IMR-90 (cell line): ENCODE measurements at regions not wholly inside any gene's neighbourhood (a gene's known extent, or its start where the extent isn't known, plus 50 kb on each side); places are given as distances from the start of the nearest gene placed in this dataset.

Experiments used
- ATAC-seq: fragments of 200-7000 bp; cut with Tn5 transposase; 2 replicates; pipeline ENCODE4 v1.9.1; 2020; ENCODE audit warnings: low read depth, mild to moderate bottlenecking, moderate library complexity
- BruUV-seq: library from RNA; stranded (reverse); fragments of 400-500 nt; replicated peaks from 2 replicates; lab custom pipeline; 2021; lab: Mats Ljungman, UMichigan
- CTCF ChIA-PET: fragments of 300-600 bp; formaldehyde crosslinking; extraction: SDS; loops from one replicate; lab custom pipeline; 2021; ENCODE audit warnings: antibody characterized with exemption; lab: Yijun Ruan, JAX
- POLR2A ChIA-PET: fragments of 300-600 bp; sonication (Branson Sonifier 250); formaldehyde crosslinking; loops from one replicate; lab custom pipeline; 2022; ENCODE audit warnings: antibody characterized with exemption; ENCODE audit not compliant: unreplicated experiment; lab: Charles Lee
- DNase-seq: peaks from one replicate; pipeline ENCODE4 v3.0.0; 2013
- H2AFZ ChIP-seq: replicated peaks from 2 replicates; pipeline ENCODE3; 2013; ENCODE audit warnings: low read length, mild to moderate bottlenecking; ENCODE audit not compliant: poor library complexity
- H2AK5ac ChIP-seq: 2 replicates; pipeline ENCODE4 v1.6.1; 2013; ENCODE audit warnings: low read depth, low read length, inconsistent platforms
- H2AK9ac ChIP-seq: replicated peaks from 2 replicates; pipeline ENCODE3; 2013; ENCODE audit warnings: mild to moderate bottlenecking, low read depth, low read length, moderate library complexity; ENCODE audit not compliant: poor library complexity
- H2BK120ac ChIP-seq: 2 replicates; pipeline ENCODE4 v1.6.1; 2013; ENCODE audit warnings: low read depth, low read length, inconsistent platforms
- H2BK15ac ChIP-seq: 3 replicates; pipeline ENCODE4 v1.6.1; 2013; ENCODE audit warnings: low read depth, low read length, inconsistent platforms
- H2BK20ac ChIP-seq: 2 replicates; pipeline ENCODE4 v1.6.1; 2013; ENCODE audit warnings: low read depth, mild to moderate bottlenecking, inconsistent platforms, low read length, moderate library complexity
- H2BK5ac ChIP-seq: 2 replicates; pipeline ENCODE4 v1.6.1; 2013; ENCODE audit warnings: mild to moderate bottlenecking, low read depth, low read length, inconsistent platforms; ENCODE audit not compliant: poor library complexity, severe bottlenecking
- H3K14ac ChIP-seq: replicated peaks from 2 replicates; pipeline ENCODE4 v1.6.1; 2013; ENCODE audit warnings: low read depth, low read length, inconsistent platforms
- H3K18ac ChIP-seq: 2 replicates; pipeline ENCODE4 v1.6.1; 2013; ENCODE audit warnings: low read depth, low read length, control low read depth
- H3K23ac ChIP-seq: 2 replicates; pipeline ENCODE4 v1.6.1; 2013; ENCODE audit warnings: low read depth, low read length, inconsistent platforms
- H3K27ac ChIP-seq: 2 replicates; pipeline ENCODE4 v1.5.1; 2013; ENCODE audit warnings: mild to moderate bottlenecking, control low read depth, low read length; ENCODE audit not compliant: insufficient read depth
- H3K27me3 ChIP-seq: 2 replicates; pipeline ENCODE4 v1.6.1; 2013; ENCODE audit warnings: low read length; ENCODE audit not compliant: control insufficient read depth, insufficient read depth
- H3K36me3 ChIP-seq: 2 replicates; pipeline ENCODE4 v1.6.1; 2013; ENCODE audit warnings: low read length, mixed read lengths; ENCODE audit not compliant: control insufficient read depth, insufficient read depth
- H3K4ac ChIP-seq: 2 replicates; pipeline ENCODE4 v1.6.1; 2013; ENCODE audit warnings: low read depth, low read length, inconsistent platforms
- H3K4me1 ChIP-seq: 2 replicates; pipeline ENCODE4 v1.6.1; 2013; ENCODE audit warnings: low read length, mixed read lengths; ENCODE audit not compliant: control insufficient read depth, insufficient read depth
- H3K4me2 ChIP-seq: 2 replicates; pipeline ENCODE4 v1.6.1; 2013; ENCODE audit warnings: low read depth, mild to moderate bottlenecking, control low read depth, low read length, moderate library complexity
- H3K4me3 ChIP-seq: 2 replicates; pipeline ENCODE4 v1.5.1; 2013; ENCODE audit warnings: low read depth, mild to moderate bottlenecking, control low read depth, low read length, moderate library complexity; ENCODE audit not compliant: insufficient read depth
- H3K56ac ChIP-seq: 2 replicates; pipeline ENCODE4 v1.6.1; 2013; ENCODE audit warnings: low read length, inconsistent platforms; ENCODE audit not compliant: insufficient read depth; ENCODE audit errors: extremely low read depth
- H3K79me1 ChIP-seq, 2 experiments: 2 replicates each; pipeline ENCODE4 v1.6.1; 2013; ENCODE audit warnings: low read length in 2 of 2, inconsistent platforms in 1 of 2, low read depth in 1 of 2
- H3K9ac ChIP-seq: 2 replicates; pipeline ENCODE4 v1.6.1; 2013; ENCODE audit warnings: low read depth, low read length, control low read depth
- H3K9me1 ChIP-seq: 2 replicates; pipeline ENCODE4 v1.6.1; 2013; ENCODE audit warnings: low read length, inconsistent platforms; ENCODE audit not compliant: insufficient read depth
- H3K9me3 ChIP-seq: 2 replicates; pipeline ENCODE4 v1.6.1; 2013; ENCODE audit warnings: low read length; ENCODE audit not compliant: control insufficient read depth, insufficient read depth
- H4K20me1 ChIP-seq: 2 replicates; pipeline ENCODE4 v1.6.1; 2013; ENCODE audit warnings: low read length, inconsistent platforms; ENCODE audit not compliant: insufficient read depth
- H4K5ac ChIP-seq: 2 replicates; pipeline ENCODE4 v1.6.1; 2013; ENCODE audit warnings: mild to moderate bottlenecking, low read depth, low read length, control low read depth
- H4K8ac ChIP-seq, 2 experiments: 2 replicates each; pipeline ENCODE4 v1.6.1; 2013; ENCODE audit warnings: low read depth in 2 of 2, low read length in 2 of 2, control low read depth in 1 of 2, inconsistent platforms in 1 of 2
- H4K91ac ChIP-seq: 2 replicates; pipeline ENCODE4 v1.6.1; 2013; ENCODE audit warnings: low read depth, low read length, inconsistent platforms; ENCODE audit not compliant: insufficient read depth
- BHLHE40 ChIP-seq: fragments of 150-350 bp; IDR thresholded peaks from 2 replicates; pipeline ENCODE4 v1.6.1; 2016; ENCODE audit warnings: mild to moderate bottlenecking, low read depth, low read length
- FOS ChIP-seq: fragments of 150-350 bp; IDR thresholded peaks from 2 replicates; pipeline ENCODE4 v1.6.1; 2016; ENCODE audit warnings: low read depth, low read length
- MAFK ChIP-seq: IDR thresholded peaks from 2 replicates; pipeline ENCODE4 v1.6.1; 2012; ENCODE audit warnings: low read depth, low read length, improper control_type of control experiment
- MXI1 ChIP-seq: IDR thresholded peaks from 2 replicates; pipeline ENCODE4 v1.6.1; 2012; ENCODE audit warnings: low read depth, mild to moderate bottlenecking, low read length, moderate library complexity, borderline replicate concordance
- NFE2L2 ChIP-seq: fragments of 150-350 bp; IDR thresholded peaks from 2 replicates; pipeline ENCODE4 v1.6.1; 2016; ENCODE audit warnings: low read depth, mild to moderate bottlenecking, low read length
- SMC3 ChIP-seq: fragments of 150-350 bp; IDR thresholded peaks from 2 replicates; pipeline ENCODE4 v1.6.1; 2016; ENCODE audit warnings: low read depth, mild to moderate bottlenecking, antibody characterized with exemption, low read length, moderate library complexity
- WGBS, 2 experiments: methylation state at CpG; one replicate each; pipeline versions ENCODE4 v1.1.5 to v1.1.7; 2013; ENCODE audit warnings: missing lambda C conversion rate in 2 of 2; ENCODE audit not compliant: insufficient read length in 1 of 2; ENCODE audit errors: extremely low coverage in 2 of 2; 5-methylcytosine and 5-hydroxymethylcytosine counted together
- dilution Hi-C: fragments of 300-500 bp; cut with HindIII; formaldehyde crosslinking; loops from one replicate; pipeline ENCODE4 v1.14.3; 2018; ENCODE audit warnings: low sequenced_read_pairs; ENCODE audit not compliant: unreplicated experiment
- in situ Hi-C: fragments of 300-500 bp; cut with MboI; formaldehyde crosslinking; loops from 3 replicates; pipeline ENCODE4 v1.14.3; 2019; ENCODE audit warnings: low sequenced_read_pairs, inconsistent platforms, mixed read lengths
- intact Hi-C: fragments of 100-400 bp; cut with micrococcal nuclease; formaldehyde crosslinking; loops from 2 replicates; pipeline ENCODE4 v1.10.0; 2022
- TF ChIP-seq, protein P1 (sequence below): conservative IDR thresholded peaks from 2 replicates; pipeline ENCODE4 v1.5.1; 2012; ENCODE audit warnings: mild to moderate bottlenecking, low read depth, low read length, improper control_type of control experiment
- TF ChIP-seq, protein P2 (sequence below): fragments of 150-350 bp; IDR thresholded peaks from 2 replicates; pipeline ENCODE4 v1.6.1; 2016; ENCODE audit warnings: low read depth, mild to moderate bottlenecking, low read length, moderate library complexity, borderline replicate concordance

DNA sequence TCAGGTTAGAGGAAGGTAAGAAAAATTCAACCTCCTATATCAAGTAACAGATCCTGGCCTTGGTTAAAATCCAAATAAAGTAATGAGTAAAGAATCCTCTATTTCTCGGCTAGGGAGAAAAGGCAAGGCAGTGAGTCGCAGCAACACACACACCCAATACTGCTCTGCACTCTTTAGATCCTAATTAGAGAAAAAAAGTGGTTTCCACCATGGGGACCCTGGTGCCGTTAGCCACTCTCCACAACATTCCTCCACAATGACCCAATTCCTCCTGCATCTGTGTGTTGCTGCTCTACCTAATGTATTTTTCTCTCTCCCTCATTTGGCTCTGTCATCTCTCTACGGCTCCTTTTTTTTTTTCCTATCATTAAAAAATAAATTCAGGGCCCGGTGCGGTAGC lies 462.7 kb downstream of the METTL4 start:
- no peak overlapping the region for H3K56ac ChIP-seq
- H4K20me1 ChIP-seq = no peaks in the 10 kb centered on the region
- no peaks in the 10 kb centered on the region for H3K4me1 ChIP-seq
- no peak overlapping the region for H2AK9ac ChIP-seq
- no peak overlapping the region for H2BK120ac ChIP-seq
- H3K79me1 ChIP-seq = no peaks in the 10 kb centered on the region
- no peak overlapping the region for H3K4me3 ChIP-seq
- H4K8ac ChIP-seq = no peak overlapping the region
- no peak overlapping the region for H2BK15ac ChIP-seq
- no peak overlapping the region for H3K23ac ChIP-seq
- H3K9ac ChIP-seq = no peak overlapping the region
- POLR2A ChIA-PET = no interaction called here
- no peak overlapping the region for H3K18ac ChIP-seq
- no peak overlapping the region for H3K4ac ChIP-seq
- 57% methylated on average over 1 of the region's 6 CpGs; no CpG with 5 or more reads in 1 of the 2 experiments for WGBS, 2 experiments
- ATAC-seq = no peak
- no peak overlapping the region for H2BK5ac ChIP-seq
- dilution Hi-C loops (no loop called here), in situ Hi-C loops (loop anchor here (10.0 kb wide), 1 partner anchor 426 kb away; no protein-coding TSS in a partner anchor), intact Hi-C loops (loop anchor here (5.0 kb wide), 1 partner anchor 119 kb away; no protein-coding TSS in a partner anchor)
- no peaks in the 10 kb centered on the region for H3K9me1 ChIP-seq
- no peak overlapping the region for H2AFZ ChIP-seq
- H4K91ac ChIP-seq = no peak overlapping the region
- TF ChIP-seq, protein P1, sequence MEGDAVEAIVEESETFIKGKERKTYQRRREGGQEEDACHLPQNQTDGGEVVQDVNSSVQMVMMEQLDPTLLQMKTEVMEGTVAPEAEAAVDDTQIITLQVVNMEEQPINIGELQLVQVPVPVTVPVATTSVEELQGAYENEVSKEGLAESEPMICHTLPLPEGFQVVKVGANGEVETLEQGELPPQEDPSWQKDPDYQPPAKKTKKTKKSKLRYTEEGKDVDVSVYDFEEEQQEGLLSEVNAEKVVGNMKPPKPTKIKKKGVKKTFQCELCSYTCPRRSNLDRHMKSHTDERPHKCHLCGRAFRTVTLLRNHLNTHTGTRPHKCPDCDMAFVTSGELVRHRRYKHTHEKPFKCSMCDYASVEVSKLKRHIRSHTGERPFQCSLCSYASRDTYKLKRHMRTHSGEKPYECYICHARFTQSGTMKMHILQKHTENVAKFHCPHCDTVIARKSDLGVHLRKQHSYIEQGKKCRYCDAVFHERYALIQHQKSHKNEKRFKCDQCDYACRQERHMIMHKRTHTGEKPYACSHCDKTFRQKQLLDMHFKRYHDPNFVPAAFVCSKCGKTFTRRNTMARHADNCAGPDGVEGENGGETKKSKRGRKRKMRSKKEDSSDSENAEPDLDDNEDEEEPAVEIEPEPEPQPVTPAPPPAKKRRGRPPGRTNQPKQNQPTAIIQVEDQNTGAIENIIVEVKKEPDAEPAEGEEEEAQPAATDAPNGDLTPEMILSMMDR = no peak
- no peak for TF ChIP-seq MAFK
- no peak for TF ChIP-seq NFE2L2
- TF ChIP-seq, protein P2, sequence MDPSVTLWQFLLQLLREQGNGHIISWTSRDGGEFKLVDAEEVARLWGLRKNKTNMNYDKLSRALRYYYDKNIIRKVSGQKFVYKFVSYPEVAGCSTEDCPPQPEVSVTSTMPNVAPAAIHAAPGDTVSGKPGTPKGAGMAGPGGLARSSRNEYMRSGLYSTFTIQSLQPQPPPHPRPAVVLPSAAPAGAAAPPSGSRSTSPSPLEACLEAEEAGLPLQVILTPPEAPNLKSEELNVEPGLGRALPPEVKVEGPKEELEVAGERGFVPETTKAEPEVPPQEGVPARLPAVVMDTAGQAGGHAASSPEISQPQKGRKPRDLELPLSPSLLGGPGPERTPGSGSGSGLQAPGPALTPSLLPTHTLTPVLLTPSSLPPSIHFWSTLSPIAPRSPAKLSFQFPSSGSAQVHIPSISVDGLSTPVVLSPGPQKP = no peak
- no peak for TF ChIP-seq SMC3
- TF ChIP-seq MXI1 = no peak
- no peak for TF ChIP-seq FOS
- no peak for TF ChIP-seq BHLHE40
- H4K5ac ChIP-seq = no peak overlapping the region
- no peak for DNase-seq
- H3K27ac ChIP-seq = no peak overlapping the region
- no peak overlapping the region for H2AK5ac ChIP-seq
- H2BK20ac ChIP-seq = no peak overlapping the region
- H3K27me3 ChIP-seq = no peaks in the 10 kb centered on the region
- H3K4me2 ChIP-seq = no peak overlapping the region
- no peak overlapping the region for H3K14ac ChIP-seq
- no peaks in the 10 kb centered on the region for H3K9me3 ChIP-seq
- CTCF ChIA-PET = no interaction called here
- no peaks in the 10 kb centered on the region for H3K36me3 ChIP-seq
- no TSS peak for BruUV-seq
